Right lobe of liver (tissue), 4 donors: ENCODE measurements at regions not wholly inside any gene's neighbourhood (a gene's known extent, or its start where the extent isn't known, plus 50 kb on each side); places are given as distances from the start of the nearest gene placed in this dataset.

Experiments used
- POLR2A ChIP-seq: fragments of 450-650 bp; IDR thresholded peaks from one replicate; pipeline ENCODE4 v1.6.1; 2017; ENCODE audit warnings: antibody characterized with exemption, mild to moderate bottlenecking
- TF ChIP-seq, protein P1 (sequence below), 4 donors: fragments of 200-600 bp in 3 of 4; fragments of 450-650 bp in 1 of 4; IDR thresholded peaks; one replicate each; pipeline versions ENCODE4 v1.5.1 to v1.8.0; 2016 to 2022; ENCODE audit warnings: antibody characterized with exemption in 4 of 4, mild to moderate bottlenecking in 2 of 4
- donor health status: DM: no; HTN: no; CAD: no.
- donor health status: DM: no; HTN: no; CAD: no.
- donor health status: DM: no; HTN: yes; CAD: no.

- no peak for TF ChIP-seq POLR2A
- TF ChIP-seq, protein P1, sequence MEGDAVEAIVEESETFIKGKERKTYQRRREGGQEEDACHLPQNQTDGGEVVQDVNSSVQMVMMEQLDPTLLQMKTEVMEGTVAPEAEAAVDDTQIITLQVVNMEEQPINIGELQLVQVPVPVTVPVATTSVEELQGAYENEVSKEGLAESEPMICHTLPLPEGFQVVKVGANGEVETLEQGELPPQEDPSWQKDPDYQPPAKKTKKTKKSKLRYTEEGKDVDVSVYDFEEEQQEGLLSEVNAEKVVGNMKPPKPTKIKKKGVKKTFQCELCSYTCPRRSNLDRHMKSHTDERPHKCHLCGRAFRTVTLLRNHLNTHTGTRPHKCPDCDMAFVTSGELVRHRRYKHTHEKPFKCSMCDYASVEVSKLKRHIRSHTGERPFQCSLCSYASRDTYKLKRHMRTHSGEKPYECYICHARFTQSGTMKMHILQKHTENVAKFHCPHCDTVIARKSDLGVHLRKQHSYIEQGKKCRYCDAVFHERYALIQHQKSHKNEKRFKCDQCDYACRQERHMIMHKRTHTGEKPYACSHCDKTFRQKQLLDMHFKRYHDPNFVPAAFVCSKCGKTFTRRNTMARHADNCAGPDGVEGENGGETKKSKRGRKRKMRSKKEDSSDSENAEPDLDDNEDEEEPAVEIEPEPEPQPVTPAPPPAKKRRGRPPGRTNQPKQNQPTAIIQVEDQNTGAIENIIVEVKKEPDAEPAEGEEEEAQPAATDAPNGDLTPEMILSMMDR (IDR thresholded peaks at IDR 0.05), result no peak
Observed at GRCh38 chrX:125387945-125388344, 68.3 kb downstream of the TEX13C start.
